Activated CD8-positive, alpha-beta memory T cell treated with anti-CD3 and anti-CD28 coated beads for 24 hours (primary cell): ENCODE measurements at regions not wholly inside any gene's neighbourhood (a gene's known extent, or its start where the extent isn't known, plus 50 kb on each side); places are given as distances from the start of the nearest gene placed in this dataset.
"Not testable (repeated sequence)": the region's sequence is repeated elsewhere in the genome, so short reads cannot be mapped to it uniquely, and the experiment has no call there.

Source experiments
- DNase-seq: peaks from one replicate; pipeline ENCODE4 v3.0.0-alpha.2; 2020

DNA sequence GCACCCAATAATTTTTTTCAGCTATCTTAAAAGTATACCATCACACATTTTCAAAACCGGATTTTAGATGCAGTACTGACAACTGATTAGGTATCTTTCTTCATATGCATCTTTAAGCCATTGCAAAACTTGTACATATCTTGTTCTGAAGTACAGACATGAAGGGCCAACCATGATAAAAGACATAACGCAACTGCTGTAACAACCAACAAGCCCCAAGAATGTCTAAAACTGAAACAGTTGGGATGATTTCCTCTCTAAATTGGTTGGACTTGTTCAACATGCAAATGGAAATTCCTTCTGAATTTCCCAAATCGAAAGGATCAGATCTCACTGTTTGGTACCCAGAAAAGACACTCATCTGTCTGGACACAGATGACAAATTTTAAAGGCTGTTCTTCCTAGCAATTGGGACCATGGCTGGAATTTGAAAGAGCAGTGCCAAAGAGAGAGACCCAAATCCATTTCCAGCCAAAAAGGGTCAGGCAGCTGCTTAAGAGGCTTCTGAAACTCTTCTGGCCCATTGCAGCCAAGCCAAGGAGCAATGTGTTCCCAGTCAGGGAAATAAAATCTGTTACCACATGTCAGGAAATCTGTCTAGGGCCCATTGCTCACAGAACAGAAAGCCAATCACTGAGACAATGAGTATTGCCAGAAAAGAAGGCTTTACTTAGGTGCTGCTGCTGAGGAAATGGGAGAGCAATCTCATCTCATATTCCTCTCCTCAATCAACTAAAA is 1122.4 kb upstream of the USP15 start:
- DNase-seq, result no peak

DNA sequence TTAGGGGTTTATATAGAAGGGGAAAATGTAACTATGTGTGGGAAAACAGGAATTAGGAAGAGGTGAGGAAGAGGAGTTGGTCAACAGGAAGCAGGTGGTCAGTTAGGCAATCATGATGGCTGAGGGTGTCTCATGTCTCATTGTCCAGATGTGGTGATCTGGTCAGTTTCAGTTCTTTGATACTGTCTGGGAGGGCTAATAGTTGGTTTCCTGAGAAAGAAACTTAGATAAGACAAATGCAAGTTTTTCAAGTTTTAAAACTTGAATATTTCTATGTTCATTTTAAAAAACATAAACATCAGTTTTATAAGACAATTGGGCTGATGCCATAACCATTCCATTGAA is 1121.8 kb upstream of the USP15 start:
- DNase-seq, result no peak

DNA sequence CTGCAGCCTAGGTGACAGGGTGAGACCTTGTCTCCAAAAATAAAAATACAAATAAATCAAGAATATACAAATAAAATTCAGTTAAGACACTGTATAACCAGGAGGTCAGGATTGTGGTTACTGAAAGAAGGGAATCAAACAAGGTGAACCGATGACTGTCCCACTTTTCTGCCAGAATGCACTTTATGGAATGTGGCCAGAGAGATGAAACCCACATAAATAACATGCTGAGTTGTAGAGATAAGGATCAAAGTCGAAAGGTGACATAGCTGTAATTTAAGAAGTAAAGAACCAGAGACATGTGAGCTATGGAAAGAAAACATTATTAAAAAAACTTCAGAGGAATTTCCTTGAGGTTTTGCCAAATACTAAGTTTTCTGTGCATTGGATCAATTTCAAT is 1098.2 kb upstream of the USP15 start:
- DNase-seq, result no peak

DNA sequence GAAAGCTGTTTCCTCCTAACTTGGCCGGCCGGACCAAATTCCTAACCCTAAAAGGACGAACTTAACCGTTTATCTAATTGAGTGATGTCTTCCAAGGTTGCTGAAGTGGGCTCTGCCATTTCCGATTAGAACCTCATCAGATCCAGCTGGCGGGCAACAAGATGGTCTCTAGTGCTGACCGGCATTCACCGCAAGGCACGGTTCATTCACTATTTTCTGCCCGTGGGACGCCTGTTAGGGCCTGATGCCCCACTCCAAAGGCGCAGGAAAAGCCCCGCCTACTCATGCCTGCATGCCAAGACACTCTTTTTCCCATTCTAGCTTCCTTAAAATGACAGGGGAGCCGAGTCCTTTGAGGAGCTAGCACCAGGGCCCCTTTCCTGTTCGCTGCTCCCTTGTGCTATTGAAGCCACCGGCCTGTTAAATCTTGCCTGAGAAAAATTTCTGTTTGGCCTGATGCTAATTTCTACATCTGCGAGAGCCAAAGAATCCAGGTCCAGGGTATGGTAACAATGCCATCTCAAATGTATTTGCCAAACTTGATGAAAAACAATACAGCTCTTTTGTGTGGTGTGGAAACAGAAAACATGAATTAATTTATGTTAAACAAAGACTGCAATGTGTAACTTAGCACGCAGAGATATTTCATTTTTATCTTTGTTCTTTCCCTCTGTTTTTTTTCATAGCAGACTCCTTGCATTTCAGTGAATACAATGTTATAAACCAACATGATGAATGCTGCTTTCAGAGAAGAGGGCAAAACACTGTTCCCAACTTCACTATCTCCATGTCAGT is 1071.2 kb upstream of the USP15 start:
- no peak for DNase-seq

DNA sequence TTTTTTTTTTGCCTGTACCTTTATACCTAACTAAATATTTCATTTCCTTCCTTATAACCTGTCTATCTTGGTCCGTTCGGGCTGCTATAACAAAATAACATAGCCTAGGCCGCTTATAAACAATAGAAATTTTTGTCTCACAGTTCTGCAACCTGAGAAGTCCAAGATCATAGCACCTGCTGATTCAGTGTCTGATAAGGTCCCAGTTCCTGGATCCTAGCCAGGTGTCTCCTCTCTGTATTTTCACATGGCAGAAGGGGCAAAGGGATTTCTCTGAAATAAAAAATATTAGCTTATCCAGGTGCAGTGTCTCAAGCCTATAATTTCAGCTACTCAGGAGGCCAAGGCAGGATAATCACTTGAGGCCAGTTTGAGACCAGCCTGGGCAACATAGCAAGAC is 1046.6 kb upstream of the USP15 start:
- no peak for DNase-seq

DNA sequence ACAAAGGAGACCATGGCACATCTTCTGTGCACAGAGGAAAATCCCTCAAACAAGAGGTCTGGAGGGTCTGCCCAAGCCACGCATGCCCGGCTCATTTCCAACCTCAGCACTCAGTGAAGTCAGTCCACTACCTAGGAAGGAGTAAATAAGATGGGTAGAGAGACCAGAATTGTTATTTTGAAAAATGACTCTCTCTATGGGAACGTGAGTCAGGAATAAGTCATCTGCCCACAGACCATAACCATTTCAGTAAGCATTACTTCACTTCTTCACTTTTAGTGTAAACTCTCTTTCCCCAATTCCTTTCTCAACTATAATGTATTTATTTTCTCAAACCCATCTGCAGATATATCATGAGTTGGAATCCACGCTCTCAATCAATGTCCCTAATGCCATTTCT is 1039.9 kb upstream of the USP15 start:
- no peak for DNase-seq

DNA sequence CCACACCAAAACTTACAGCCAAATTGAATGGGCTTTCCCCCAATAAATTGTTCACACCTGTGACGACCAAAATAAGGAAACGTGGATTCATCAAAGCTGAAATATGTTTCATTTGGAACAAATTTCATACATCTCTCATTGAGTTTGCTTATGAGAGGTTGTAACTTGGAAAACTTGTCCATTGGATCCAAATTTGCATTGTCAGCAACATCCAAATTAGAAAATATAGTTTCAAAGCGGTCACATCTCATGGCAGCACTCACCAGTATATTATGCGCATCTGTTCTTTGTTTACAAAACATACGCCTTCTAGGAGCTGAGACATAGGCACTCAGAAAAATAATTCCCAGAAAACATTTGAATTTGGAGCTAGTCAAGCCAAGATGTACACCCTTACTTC is 1028.2 kb upstream of the USP15 start:
- DNase-seq, result no peak

DNA sequence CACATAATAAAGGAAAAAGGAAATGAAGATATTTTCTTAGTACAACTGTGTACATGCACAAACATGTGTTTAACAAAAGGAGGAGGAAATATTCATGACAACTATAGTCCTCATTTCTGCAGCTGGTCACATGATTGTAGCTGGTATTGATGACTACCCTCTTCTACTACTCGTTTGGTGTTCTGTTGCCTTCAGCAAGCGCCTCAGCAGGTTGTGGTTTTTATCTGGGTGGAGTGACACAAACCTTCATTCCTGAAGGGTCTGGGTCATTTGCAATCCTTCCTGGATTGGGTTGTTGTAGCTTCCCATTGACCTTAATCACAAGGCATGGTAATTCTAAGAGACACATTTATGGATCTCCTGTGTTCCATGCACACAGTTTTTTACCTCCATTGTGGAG is 1009.9 kb upstream of the USP15 start:
- no peak for DNase-seq

DNA sequence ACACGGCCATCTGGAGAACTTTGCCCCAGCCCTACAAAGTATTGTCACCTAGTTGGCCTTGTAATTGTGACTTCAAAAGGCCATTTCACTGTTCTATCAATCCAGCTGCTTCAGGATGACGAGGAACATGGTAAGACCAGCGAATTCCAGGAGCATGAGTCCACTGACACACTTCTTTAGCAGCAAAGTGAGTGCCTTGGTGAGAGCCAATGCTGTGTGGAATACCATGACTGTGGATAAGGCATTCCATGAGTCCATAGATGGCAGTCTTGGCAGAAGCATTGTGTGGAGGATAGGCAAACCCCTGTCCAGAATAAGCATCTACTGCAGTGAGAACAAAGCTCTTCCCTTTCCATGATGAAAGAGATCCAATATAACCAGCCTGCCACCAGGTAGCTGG is 1009.1 kb upstream of the USP15 start:
- no peak for DNase-seq

DNA sequence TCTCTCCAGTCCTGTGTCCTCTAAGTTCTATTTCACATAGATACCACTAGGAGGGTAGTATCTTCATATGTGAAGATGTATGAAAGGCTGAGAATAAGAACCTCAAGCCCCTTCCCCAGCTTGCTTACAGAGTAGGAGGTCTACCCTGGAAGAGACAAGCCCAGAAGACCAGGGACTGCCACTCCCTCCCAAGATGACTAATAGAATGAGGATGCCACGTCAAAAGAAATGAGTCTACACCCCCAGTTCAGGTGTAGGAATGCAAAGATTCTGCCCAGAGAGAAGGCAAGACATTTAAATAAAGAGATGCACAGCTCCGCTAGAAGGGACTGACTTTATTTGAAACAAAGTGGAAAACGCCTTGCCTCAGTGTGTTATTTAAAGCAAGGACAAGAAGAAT is 1006.0 kb upstream of the USP15 start:
- DNase-seq, result no peak

DNA sequence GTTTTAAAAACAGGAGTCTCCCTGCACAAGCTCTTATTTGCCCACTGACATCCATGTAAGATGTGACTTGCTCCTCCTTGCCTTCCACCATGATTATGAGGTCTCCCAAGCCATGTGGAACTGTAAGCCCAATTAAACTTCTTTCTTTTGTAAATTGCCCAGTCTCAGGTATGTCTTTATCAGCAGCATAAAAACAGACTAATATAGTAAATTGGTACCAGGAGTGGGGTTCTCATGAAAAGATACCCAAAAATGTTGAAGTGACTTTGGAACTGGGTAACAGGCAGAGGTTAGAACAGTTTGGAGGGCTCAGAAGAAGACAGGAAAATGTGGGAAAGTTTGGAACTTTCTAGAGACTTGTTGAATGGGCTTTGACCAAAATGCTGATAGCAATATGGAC is 995.9 kb upstream of the USP15 start:
- not testable (repeated sequence) for DNase-seq

DNA sequence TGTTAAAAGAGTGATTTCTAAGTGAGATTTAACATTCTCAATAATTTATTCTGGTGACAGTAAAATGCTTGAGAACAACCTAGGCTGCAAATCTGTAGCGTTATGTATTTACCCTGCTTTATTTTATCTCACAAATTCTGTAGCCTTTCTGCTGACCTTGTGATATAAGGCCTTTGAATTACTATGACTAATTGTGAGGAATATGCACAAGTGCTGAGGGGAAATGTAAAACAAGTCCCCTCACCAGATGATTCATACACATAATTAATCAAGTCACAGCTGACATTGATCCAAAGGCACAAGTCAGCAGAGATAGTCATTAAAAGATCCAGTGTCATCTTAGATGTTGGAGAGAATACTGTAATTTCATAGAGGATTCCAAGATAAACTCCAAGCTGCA is 992.7 kb upstream of the USP15 start:
- no peak for DNase-seq

DNA sequence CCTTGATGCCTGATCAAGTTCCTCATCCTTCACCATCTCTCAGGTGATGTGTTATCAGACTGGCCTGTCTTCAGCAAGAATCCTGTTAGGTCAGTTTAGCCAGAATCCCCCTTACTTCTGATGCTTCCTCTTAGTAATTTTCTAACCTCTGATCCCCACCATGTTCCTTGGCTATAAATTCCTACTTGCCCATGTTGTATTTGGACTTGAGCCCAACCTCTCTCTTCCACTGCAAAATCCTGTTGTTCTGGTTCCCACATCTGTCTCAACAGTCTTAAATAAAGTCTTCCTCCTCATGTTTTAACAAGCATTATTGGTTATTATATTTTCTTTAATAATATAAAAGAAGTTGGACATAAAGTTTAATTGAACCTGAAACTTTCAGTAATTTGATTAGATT is 987.8 kb upstream of the USP15 start:
- DNase-seq, result no peak

DNA sequence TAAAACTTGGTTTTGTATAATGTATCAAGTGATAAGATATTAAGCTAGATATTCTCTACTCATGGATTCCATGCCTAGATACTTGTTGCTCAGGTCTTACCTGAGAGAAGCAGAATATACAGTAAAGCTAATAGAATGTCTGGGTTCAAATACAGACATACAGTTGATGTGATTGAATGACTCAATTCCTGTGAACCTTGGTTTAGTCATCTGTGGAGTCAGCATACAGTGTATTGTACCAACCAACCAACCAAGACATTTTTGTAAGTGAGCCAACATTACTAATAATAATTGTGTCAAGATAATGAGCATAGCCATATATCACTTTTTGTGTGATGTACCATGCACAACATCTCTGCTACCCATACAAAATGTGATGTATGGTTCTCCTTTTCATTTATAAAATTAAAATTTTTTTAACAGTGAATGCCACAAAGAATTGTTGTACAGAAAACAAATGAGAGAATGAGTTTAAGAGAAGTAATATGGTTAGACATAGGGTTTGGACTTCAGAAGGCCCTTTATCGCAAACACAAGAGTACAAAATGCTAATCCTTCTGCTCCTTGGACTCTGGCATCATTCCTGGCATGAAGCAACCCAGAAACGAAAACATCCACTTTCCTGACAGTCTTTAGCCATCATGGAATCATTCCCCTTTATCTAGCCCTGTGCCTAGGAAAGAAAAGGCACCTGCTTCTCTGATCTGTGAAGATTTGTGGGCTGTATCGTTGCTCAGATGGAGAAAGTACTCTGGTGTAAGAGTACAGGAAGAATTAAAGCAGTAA is 977.2 kb upstream of the USP15 start:
- no peak for DNase-seq

DNA sequence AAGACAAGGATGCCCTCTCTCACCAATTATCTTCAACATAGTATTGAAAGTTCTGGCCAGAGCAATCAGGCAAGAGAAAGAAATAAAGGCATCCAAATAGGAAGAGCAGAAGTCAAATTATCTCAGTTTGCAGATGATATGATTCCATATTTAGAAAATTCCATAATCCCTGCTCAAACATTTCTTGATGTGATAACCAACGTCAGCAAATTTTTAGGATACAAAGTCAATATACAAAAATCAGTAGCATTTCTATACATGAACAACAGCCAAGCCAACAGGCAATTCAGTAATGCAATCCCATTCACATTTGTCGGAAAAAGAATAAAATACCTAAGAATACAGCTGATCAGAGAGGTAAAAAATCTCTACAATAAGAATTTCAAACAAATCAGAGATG is 969.7 kb upstream of the USP15 start:
- no peak for DNase-seq

DNA sequence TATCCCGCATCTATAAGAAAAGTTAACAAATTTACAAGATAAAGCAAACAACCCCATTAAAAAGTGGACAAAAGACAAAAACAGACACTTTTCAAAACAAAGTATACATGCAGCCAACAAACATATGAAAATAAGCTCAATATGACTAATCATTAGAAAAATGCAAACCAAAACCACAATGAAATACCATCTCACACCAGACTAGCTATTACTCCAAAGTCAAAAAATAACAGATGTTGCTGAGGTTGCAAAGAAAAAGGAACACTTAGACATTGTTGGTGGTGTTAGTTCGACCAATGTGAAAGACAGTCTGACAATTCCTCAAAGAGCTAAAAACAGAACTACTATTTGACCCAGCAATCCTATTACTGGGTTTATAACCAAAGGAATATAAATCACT is 968.6 kb upstream of the USP15 start:
- no peak for DNase-seq

DNA sequence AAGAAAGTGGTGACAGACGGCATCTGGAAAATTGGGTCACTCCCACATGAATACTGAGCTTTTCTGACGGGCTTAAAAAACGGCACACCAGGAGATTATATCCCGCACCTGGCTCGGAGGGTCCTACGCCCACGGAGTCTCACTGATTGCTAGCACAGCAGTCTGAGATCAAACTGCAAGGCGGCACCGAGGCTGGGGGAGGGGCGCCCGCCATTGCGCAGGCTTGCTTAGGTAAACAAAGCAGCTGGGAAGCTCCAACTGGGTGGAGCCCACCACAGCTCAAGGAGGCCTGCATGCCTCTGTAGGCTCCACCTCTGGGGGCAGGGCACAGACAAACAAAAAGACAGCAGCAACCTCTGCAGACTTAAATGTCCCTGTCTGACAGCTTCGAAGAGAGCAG is 966.2 kb upstream of the USP15 start:
- not testable (repeated sequence) for DNase-seq

DNA sequence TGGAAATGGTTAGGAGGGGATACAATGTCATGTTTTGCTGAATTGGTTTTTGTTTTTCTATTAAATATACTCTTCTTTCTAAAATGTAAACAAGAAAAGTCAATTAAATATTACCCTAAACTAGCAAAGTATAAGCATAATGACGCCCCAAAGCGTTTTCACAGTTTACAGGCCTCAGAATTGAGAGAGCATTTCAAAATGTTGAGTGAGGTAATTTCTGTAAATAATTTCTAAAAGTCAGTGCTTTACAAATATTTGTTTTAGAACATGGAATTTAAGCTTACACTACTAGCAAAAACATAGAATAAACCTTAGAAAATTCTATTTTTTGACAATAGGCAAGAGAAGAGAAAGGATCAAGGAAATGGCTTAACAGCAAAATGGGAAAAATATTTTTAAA is 958.4 kb upstream of the USP15 start:
- no peak for DNase-seq

DNA sequence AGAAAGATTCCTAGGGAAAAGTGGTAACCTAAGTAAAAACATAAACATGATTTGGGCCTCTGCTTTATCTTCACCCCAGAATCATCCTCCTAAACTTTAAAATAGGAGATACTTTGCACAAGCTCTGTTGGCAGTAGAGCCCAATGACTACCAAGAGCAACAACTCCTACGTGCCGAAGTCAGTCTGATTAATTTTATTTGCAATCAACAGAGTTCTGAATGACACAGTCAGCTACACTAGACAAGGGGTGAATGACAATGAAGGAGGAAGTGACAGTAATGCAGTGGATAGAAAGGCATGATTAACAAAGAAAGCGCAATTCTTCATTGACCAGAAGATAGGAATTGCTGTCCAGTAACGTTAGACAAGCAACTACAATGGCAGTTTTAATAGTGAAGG is 957.9 kb upstream of the USP15 start:
- no peak for DNase-seq

DNA sequence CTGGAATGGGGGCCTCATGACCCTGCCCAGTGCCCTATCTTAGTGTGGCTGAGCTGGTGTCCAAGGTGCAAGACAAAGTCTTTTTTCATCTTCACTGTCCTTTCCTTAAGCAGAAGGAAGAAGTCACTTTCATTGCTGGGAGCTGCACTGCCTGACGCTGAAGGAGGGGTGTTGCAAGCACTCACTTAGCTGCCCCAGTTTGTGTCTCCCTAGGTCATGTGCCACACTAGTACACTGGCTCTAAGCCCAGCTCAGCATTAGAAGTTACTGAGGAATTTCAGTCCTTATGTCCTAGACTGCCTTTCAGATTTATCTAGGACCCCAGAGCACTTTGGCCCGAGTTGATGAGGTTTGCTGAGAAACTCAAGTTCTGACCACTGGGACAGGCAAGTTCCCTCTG is 952.0 kb upstream of the USP15 start:
- DNase-seq, result no peak

DNA sequence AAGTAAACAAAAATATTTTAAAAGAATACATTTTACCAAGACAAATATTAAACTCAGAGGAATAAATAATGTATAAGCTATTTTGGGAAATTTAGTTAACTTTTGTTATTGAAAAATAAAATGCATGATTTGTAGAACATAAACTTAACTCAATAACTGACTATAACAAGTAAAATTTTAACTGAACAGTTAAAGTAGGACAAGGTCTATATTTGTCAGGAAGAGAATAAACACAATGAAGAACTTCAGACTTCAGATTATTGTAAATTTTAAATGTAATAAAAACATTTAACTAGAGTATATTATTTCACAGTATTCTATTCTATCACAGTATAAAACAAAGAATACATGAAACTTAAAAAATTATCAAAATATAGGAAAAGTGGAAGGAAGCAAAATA is 948.8 kb upstream of the USP15 start:
- DNase-seq, result no peak

DNA sequence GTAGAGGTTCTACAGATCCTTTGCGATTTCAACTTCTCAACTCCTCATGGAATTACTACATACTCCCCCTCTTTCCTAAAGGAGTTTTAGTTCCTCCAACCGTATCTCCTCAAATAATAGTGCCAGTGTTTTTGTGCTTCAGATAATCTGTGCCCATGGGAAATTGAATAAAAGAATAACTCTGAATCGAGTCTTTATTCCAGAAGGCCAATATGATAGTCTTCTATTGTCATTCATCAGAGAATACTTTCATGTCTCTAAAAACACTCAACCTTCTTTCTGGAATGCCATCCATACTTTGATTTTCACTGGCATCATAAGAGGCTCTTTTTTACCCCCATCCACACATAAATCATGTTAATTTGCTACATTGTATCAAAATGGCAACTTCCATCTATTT is 911.3 kb upstream of the USP15 start:
- no peak for DNase-seq

DNA sequence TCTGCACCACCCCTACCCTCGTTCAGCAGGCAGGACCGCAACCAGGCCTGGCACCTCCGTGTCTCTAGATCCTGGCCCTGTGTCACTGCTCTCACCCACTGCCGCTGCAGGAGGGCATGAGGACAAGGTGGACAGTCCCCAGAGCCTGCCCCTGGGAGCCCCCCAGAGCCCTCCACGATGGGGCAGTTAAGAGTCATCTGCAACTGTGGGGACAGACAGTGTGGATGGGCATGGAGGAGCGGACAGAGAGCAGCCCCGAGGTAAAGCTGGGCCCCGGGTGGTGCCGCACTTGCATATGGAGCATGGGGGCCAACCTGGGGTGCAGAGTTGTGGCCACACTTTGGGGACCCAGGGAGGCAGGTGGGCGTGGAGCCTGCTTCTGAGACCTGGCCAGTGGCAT is 905.1 kb upstream of the USP15 start:
- DNase-seq, result no peak

DNA sequence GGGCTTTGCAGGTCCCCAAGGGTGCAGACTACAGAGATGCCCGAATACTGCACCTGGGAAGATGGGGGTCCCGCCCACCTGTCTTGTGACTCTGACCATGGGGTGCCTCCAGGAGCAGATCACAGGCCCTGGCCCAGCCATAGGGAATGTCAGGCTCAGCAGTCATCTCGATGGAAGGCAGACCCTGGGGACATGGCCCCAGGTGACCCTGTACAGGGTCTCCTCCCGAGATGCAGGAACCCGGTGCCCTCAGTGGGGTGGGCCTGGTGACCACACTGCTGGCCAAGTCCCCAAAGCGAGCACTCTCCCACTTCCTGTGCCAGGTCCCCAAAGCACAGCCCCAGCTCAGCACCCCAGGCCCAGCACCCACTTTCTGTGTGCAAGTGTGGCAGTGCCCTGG is 903.7 kb upstream of the USP15 start:
- no peak for DNase-seq
